H9 (cell line): ENCODE measurements at regions not wholly inside any gene's neighbourhood (a gene's known extent, or its start where the extent isn't known, plus 50 kb on each side); places are given as distances from the start of the nearest gene placed in this dataset.

Experiments
- DNase-seq: peaks from one replicate; pipeline ENCODE4 v3.0.0-alpha.2; 2017
- H2AFZ ChIP-seq: one replicate; pipeline ENCODE4 v1.6.1; 2013; ENCODE audit warnings: mild to moderate bottlenecking, low read length, control low read depth, moderate library complexity
- H2AK5ac ChIP-seq: 2 replicates; pipeline ENCODE4 v1.6.1; 2013; ENCODE audit warnings: low read length, control low read depth, mixed read lengths; ENCODE audit not compliant: insufficient read length
- H2BK120ac ChIP-seq: one replicate; pipeline ENCODE4 v1.6.1; 2013; ENCODE audit warnings: low read depth, mild to moderate bottlenecking, low read length, control low read depth, inconsistent platforms; ENCODE audit not compliant: poor library complexity, severe bottlenecking
- H2BK12ac ChIP-seq: 2 replicates; pipeline ENCODE4 v1.6.1; 2013; ENCODE audit warnings: low read length, control low read depth, mixed read lengths, low read depth; ENCODE audit not compliant: insufficient read length
- H2BK15ac ChIP-seq: 2 replicates; pipeline ENCODE4 v1.6.1; 2013; ENCODE audit warnings: low read depth, low read length, control low read depth
- H2BK20ac ChIP-seq: one replicate; pipeline ENCODE4 v1.6.1; 2013; ENCODE audit warnings: low read depth, mild to moderate bottlenecking, low read length, control low read depth, inconsistent platforms; ENCODE audit not compliant: poor library complexity, severe bottlenecking
- H2BK5ac ChIP-seq: 2 replicates; pipeline ENCODE4 v1.6.1; 2013; ENCODE audit warnings: low read length, control low read depth, mixed read lengths; ENCODE audit not compliant: insufficient read length
- H3K14ac ChIP-seq: 2 replicates; pipeline ENCODE4 v1.6.1; 2013; ENCODE audit warnings: low read length, control low read depth; ENCODE audit not compliant: insufficient read depth
- H3K18ac ChIP-seq: 2 replicates; pipeline ENCODE4 v1.6.1; 2013; ENCODE audit warnings: low read depth, mild to moderate bottlenecking, mixed read lengths, low read length, control low read depth; ENCODE audit not compliant: insufficient read length
- H3K23ac ChIP-seq: 2 replicates; pipeline ENCODE4 v1.6.1; 2013; ENCODE audit warnings: low read length, control low read depth, mixed read lengths, low read depth; ENCODE audit not compliant: insufficient read length
- H3K23me2 ChIP-seq: 2 replicates; pipeline ENCODE4 v1.6.1; 2013; ENCODE audit warnings: low read depth, mild to moderate bottlenecking, mixed read lengths, low read length, control low read depth; ENCODE audit not compliant: insufficient read length, poor library complexity, severe bottlenecking
- H3K27ac ChIP-seq: 2 replicates; pipeline ENCODE4 v1.5.1; 2013; ENCODE audit warnings: low read length, control low read depth, mixed read lengths, low read depth; ENCODE audit not compliant: insufficient read length
- H3K27me3 ChIP-seq: 2 replicates; pipeline ENCODE4 v1.6.1; 2013; ENCODE audit warnings: low read length, control low read depth, inconsistent platforms; ENCODE audit not compliant: insufficient read depth
- H3K4ac ChIP-seq: 2 replicates; pipeline ENCODE4 v1.6.1; 2013; ENCODE audit warnings: low read depth, mild to moderate bottlenecking, control low read depth, inconsistent platforms, low read length, moderate library complexity
- H3K4me1 ChIP-seq: 2 replicates; pipeline ENCODE4 v1.6.1; 2013; ENCODE audit warnings: low read length, control low read depth, inconsistent platforms; ENCODE audit not compliant: insufficient read depth
- H3K4me2 ChIP-seq: 2 replicates; pipeline ENCODE4 v1.6.1; 2013; ENCODE audit warnings: low read length, control low read depth, mixed read lengths; ENCODE audit not compliant: insufficient read length, insufficient read depth
- H3K56ac ChIP-seq: 2 replicates; pipeline ENCODE4 v1.6.1; 2013; ENCODE audit warnings: low read depth, mild to moderate bottlenecking, mixed read lengths, low read length, control low read depth; ENCODE audit not compliant: insufficient read length
- H3K79me1 ChIP-seq: 2 replicates; pipeline ENCODE4 v1.6.1; 2013; ENCODE audit warnings: low read depth, mild to moderate bottlenecking, moderate library complexity, low read length, control low read depth, inconsistent platforms; ENCODE audit not compliant: insufficient read depth, poor library complexity, severe bottlenecking
- H3K79me2 ChIP-seq: 2 replicates; pipeline ENCODE4 v1.6.1; 2013; ENCODE audit warnings: low read length, control low read depth, inconsistent platforms; ENCODE audit not compliant: insufficient read depth
- H3K9ac ChIP-seq: 2 replicates; pipeline ENCODE4 v1.6.1; 2013; ENCODE audit warnings: low read length, control low read depth, mixed read lengths; ENCODE audit not compliant: insufficient read length; ENCODE audit errors: extremely low read depth
- H3K9me3 ChIP-seq: one replicate; pipeline ENCODE4 v1.6.1; 2013; ENCODE audit warnings: low read depth, low read length, inconsistent platforms; ENCODE audit not compliant: control insufficient read depth
- H3T11ph ChIP-seq: one replicate; pipeline ENCODE4 v1.6.1; 2013; ENCODE audit warnings: mild to moderate bottlenecking, low read length, control low read depth, inconsistent platforms
- H4K20me1 ChIP-seq: one replicate; pipeline ENCODE4 v1.6.1; 2013; ENCODE audit not compliant: control insufficient read depth, insufficient read length, insufficient read depth
- H4K5ac ChIP-seq: 2 replicates; pipeline ENCODE4 v1.6.1; 2013; ENCODE audit warnings: low read depth, mild to moderate bottlenecking, mixed read lengths, low read length, control low read depth; ENCODE audit not compliant: insufficient read length
- H4K8ac ChIP-seq: replicated peaks from 2 replicates; pipeline ENCODE4 v1.6.1; 2013; ENCODE audit warnings: low read length, control low read depth, mixed read lengths, low read depth; ENCODE audit not compliant: insufficient read length
- H4K91ac ChIP-seq: 2 replicates; pipeline ENCODE4 v1.6.1; 2013; ENCODE audit warnings: low read depth, mild to moderate bottlenecking, moderate library complexity, mixed read lengths, low read length, control low read depth; ENCODE audit not compliant: insufficient read length
- H3K27ac Mint-ChIP-seq, 3 experiments: 2 replicates in 2 of 3; 3 replicates in 1 of 3; pipeline ENCODE4 v1.8.0; 2020 to 2021; ENCODE audit warnings: mixed read lengths in 3 of 3, mild to moderate bottlenecking in 1 of 3, moderate library complexity in 1 of 3
- H3K27me3 Mint-ChIP-seq: 2 replicates; pipeline ENCODE4 v1.8.0; 2021; ENCODE audit warnings: low read depth, mild to moderate bottlenecking, moderate library complexity, mixed read lengths
- H3K36me3 Mint-ChIP-seq, 3 experiments: 2 replicates in 2 of 3; 3 replicates in 1 of 3; pipeline ENCODE4 v1.8.0; 2020 to 2021; ENCODE audit warnings: low read depth in 3 of 3, mixed read lengths in 3 of 3; ENCODE audit not compliant: insufficient read depth in 1 of 3
- H3K4me1 Mint-ChIP-seq, 2 experiments: 2 replicates each; pipeline ENCODE4 v1.8.0; 2020; ENCODE audit warnings: mixed read lengths in 2 of 2
- H3K4me3 Mint-ChIP-seq, 2 experiments: 2 replicates in 1 of 2; 3 replicates in 1 of 2; pipeline ENCODE4 v1.8.0; 2020 to 2021; ENCODE audit warnings: mild to moderate bottlenecking in 2 of 2, mixed read lengths in 2 of 2, moderate library complexity in 1 of 2
- H3K9me3 Mint-ChIP-seq, 2 experiments: 2 replicates in 1 of 2; 3 replicates in 1 of 2; pipeline ENCODE4 v1.8.0; 2020; ENCODE audit warnings: mild to moderate bottlenecking in 2 of 2, mixed read lengths in 2 of 2, moderate library complexity in 1 of 2
- CTCF ChIP-seq: fragments of 200-600 bp; sonication (generic); conservative IDR thresholded peaks from 3 replicates; pipeline ENCODE4 v1.8.0; 2021; ENCODE audit warnings: antibody characterized with exemption, mild to moderate bottlenecking
- WGBS: extraction: QIAGEN DNeasy Blood & Tissue Kit; methylation state at CpG from one replicate; pipeline ENCODE4 v1.1.7; 2013; ENCODE audit warnings: missing lambda C conversion rate, low lambda C conversion rate, mixed read lengths; ENCODE audit not compliant: insufficient read length; ENCODE audit errors: extremely low coverage; 5-methylcytosine and 5-hydroxymethylcytosine counted together

- Histone ChIP-seq H3K79me2 (no peaks in the 10 kb centered on the region), H2AK5ac (no peak overlapping the region), H4K20me1 (no peaks in the 10 kb centered on the region), H3K56ac (no peak overlapping the region), H2BK20ac (no peak overlapping the region), H3K14ac (no peak overlapping the region), H3K18ac (no peak overlapping the region), H3K23ac (no peak overlapping the region), H2AFZ (no peak overlapping the region), H3K4ac (no peak overlapping the region), H2BK5ac (no peak overlapping the region), H3K4me1 (peaks cover 10% of the 10 kb centered on the region; the same call in 1 of the 2 replicates), H3K27ac (no peak overlapping the region), H3K79me1 (no peaks in the 10 kb centered on the region), H4K5ac (no peak overlapping the region), H2BK15ac (no peak overlapping the region), H3K4me2 (no peak overlapping the region), H3K23me2 (no peaks in the 10 kb centered on the region), H3T11ph (no peak overlapping the region), H4K91ac (no peak overlapping the region), H2BK12ac (no peak overlapping the region), H2BK120ac (no peak overlapping the region), H3K9me3 (no peaks in the 10 kb centered on the region), H3K27me3 (no peaks in the 10 kb centered on the region), H4K8ac (no peak overlapping the region), H3K9ac (no peak overlapping the region)
- DNase-seq, result no peak
- Mint-ChIP-seq H3K9me3 (no peaks in the 10 kb centered on the region; a peak in 1 of 5 replicates), H3K4me1 (peaks cover 55 to 58% of the 10 kb centered on the region in 2 experiments), H3K4me3 (no peak overlapping the region), H3K27me3 (no peaks in the 10 kb centered on the region), H3K27ac (no peak overlapping the region), H3K36me3 (no peaks in the 10 kb centered on the region)
- TF ChIP-seq CTCF, result no peak
- no CpG with 5 or more reads among the region's 5 CpGs for WGBS
These were observed 170.8 kb upstream of the KLF14 start for GRCh38 chr7:130904792-130905191.
